HepG2 (cell line): ENCODE measurements at regions not wholly inside any gene's neighbourhood (a gene's known extent, or its start where the extent isn't known, plus 50 kb on each side); places are given as distances from the start of the nearest gene placed in this dataset.

Source experiments
- ATAC-seq: fragments of 200-7000 bp; cut with Tn5 transposase; 3 replicates; pipeline ENCODE4 v1.9.1; 2020; ENCODE audit warnings: mild to moderate bottlenecking, moderate library complexity
- BruUV-seq: library from RNA; stranded (reverse); fragments of 400-500 nt; replicated peaks from 2 replicates; lab custom pipeline; 2021; lab: Mats Ljungman, UMichigan
- CTCF ChIA-PET: fragments of 300-600 bp; formaldehyde crosslinking; extraction: SDS; loops from one replicate; lab custom pipeline; 2021; ENCODE audit warnings: low total read pairs, inconsistent platforms, low intra/inter-chr PET ratio; lab: Yijun Ruan, JAX
- POLR2A ChIA-PET: fragments of 350-600 bp; sonication (Branson Sonifier 250); formaldehyde crosslinking; loops from one replicate; lab custom pipeline; 2020; ENCODE audit warnings: antibody characterized with exemption, inconsistent platforms; lab: Yijun Ruan, JAX
- DNase-seq: peaks from one replicate; pipeline ENCODE4 v3.0.0-alpha.2; 2015; ENCODE audit warnings: low spot score
- FAIRE-seq: peaks from 3 replicates; lab custom pipeline; 2011; peaks lifted over from hg19 to GRCh38; lab: Jason Lieb, UNC
- H2AFZ ChIP-seq: one replicate; pipeline ENCODE4 v1.6.1; 2011; ENCODE audit warnings: low read length, inconsistent platforms
- H3K27ac ChIP-seq: fragments of 300-600 bp; 3 replicates; pipeline ENCODE4 v1.8.0; 2011; ENCODE audit warnings: mixed run types, mild to moderate bottlenecking, mixed read lengths, low read length, inconsistent platforms; ENCODE audit not compliant: insufficient read depth; ENCODE audit errors: extremely low read length
- H3K27me3 ChIP-seq, 2 experiments: fragments of 200-600 bp in 1 of 2; 2 replicates in 1 of 2; 3 replicates in 1 of 2; pipeline versions ENCODE4 v1.6.0 to v1.8.0; 2011; ENCODE audit warnings: low read length in 2 of 2, mild to moderate bottlenecking in 2 of 2, moderate library complexity in 2 of 2, inconsistent platforms in 1 of 2; ENCODE audit not compliant: insufficient read depth in 2 of 2, control insufficient read depth in 1 of 2
- H3K36me3 ChIP-seq, 2 experiments: fragments of 200-600 bp in 1 of 2; replicated peaks in 1 of 2; 2 replicates in 1 of 2; 3 replicates in 1 of 2; pipeline versions ENCODE4 v1.5.1 to v1.8.0; 2011; ENCODE audit warnings: low read length in 2 of 2, inconsistent platforms in 1 of 2; ENCODE audit not compliant: insufficient read depth in 2 of 2, control insufficient read depth in 1 of 2
- H3K4me1 ChIP-seq: 2 replicates; pipeline ENCODE4 v1.5.1; 2012; ENCODE audit warnings: low read length, inconsistent platforms; ENCODE audit not compliant: insufficient read depth
- H3K4me2 ChIP-seq: 2 replicates; pipeline ENCODE4 v1.6.0; 2011; ENCODE audit warnings: low read depth, low read length, inconsistent platforms
- H3K4me3 ChIP-seq, 3 experiments: fragments of 200-600 bp in 1 of 3; sonication (generic), shearing (Covaris generic) in 1 of 3; replicated peaks in 1 of 3; 2 replicates each; pipeline ENCODE4 v1.5.1; 2011 to 2016; ENCODE audit warnings: low read length in 3 of 3, inconsistent platforms in 2 of 3, low read depth in 2 of 3, mild to moderate bottlenecking in 2 of 3, control low read depth in 1 of 3, mixed read lengths in 1 of 3; ENCODE audit not compliant: insufficient read depth in 1 of 3
- H3K79me2 ChIP-seq: one replicate; pipeline ENCODE4 v1.6.1; 2011; ENCODE audit warnings: low read length, inconsistent platforms; ENCODE audit not compliant: insufficient read depth
- H3K9ac ChIP-seq: 2 replicates; pipeline ENCODE4 v1.6.0; 2011; ENCODE audit warnings: mild to moderate bottlenecking, low read depth, low read length, inconsistent platforms; ENCODE audit not compliant: insufficient read depth
- H3K9me3 ChIP-seq: 2 replicates; pipeline ENCODE4 v1.5.1; 2012; ENCODE audit warnings: mild to moderate bottlenecking, low read length
- H4K20me1 ChIP-seq: 2 replicates; pipeline ENCODE4 v1.6.0; 2011; ENCODE audit warnings: inconsistent platforms, mild to moderate bottlenecking, low read length, moderate library complexity; ENCODE audit not compliant: insufficient read depth
- ARNTL ChIP-seq: sonication (generic); formaldehyde crosslinking; IDR thresholded peaks from 2 replicates; pipeline ENCODE4 v1.4.0; 2020; ENCODE audit warnings: mild to moderate bottlenecking, missing genetic modification reagents
- CENPX ChIP-seq: sonication (generic); formaldehyde crosslinking; IDR thresholded peaks from 2 replicates; pipeline ENCODE4 v1.9.0; 2021; ENCODE audit warnings: mild to moderate bottlenecking, missing genetic modification reagents, moderate library complexity
- CHCHD3 ChIP-seq: sonication (generic); formaldehyde crosslinking; IDR thresholded peaks from 2 replicates; pipeline ENCODE4 v1.8.0; 2022; ENCODE audit warnings: mild to moderate bottlenecking, missing genetic modification reagents, moderate library complexity
- GATA4 ChIP-seq: sonication (generic); IDR thresholded peaks from 2 replicates; pipeline ENCODE4 v1.6.1; 2016; ENCODE audit warnings: antibody characterized with exemption, low read depth, borderline replicate concordance
- MTA3 ChIP-seq: sonication (generic); formaldehyde crosslinking; IDR thresholded peaks from 2 replicates; pipeline ENCODE4 v1.4.0; 2020; ENCODE audit warnings: missing genetic modification reagents
- SMAD9 ChIP-seq: sonication (generic); formaldehyde crosslinking; IDR thresholded peaks from 2 replicates; pipeline ENCODE4 v1.5.1; 2020; ENCODE audit warnings: mild to moderate bottlenecking, missing genetic modification reagents
- SNAPC4 ChIP-seq: sonication (generic); formaldehyde crosslinking; IDR thresholded peaks from 2 replicates; pipeline ENCODE4 v1.4.0; 2020; ENCODE audit warnings: mild to moderate bottlenecking, missing genetic modification reagents
- STAT5B ChIP-seq: sonication (generic); formaldehyde crosslinking; IDR thresholded peaks from 2 replicates; pipeline ENCODE4 v1.4.0; 2020; ENCODE audit warnings: missing genetic modification reagents
- TOPORS ChIP-seq: sonication (generic); formaldehyde crosslinking; IDR thresholded peaks from 2 replicates; pipeline ENCODE4 v1.8.0; 2023; ENCODE audit warnings: mild to moderate bottlenecking, missing genetic modification reagents
- ZKSCAN5 ChIP-seq: sonication (generic); formaldehyde crosslinking; IDR thresholded peaks from 2 replicates; pipeline ENCODE4 v1.5.1; 2020; ENCODE audit warnings: mild to moderate bottlenecking, missing genetic modification reagents
- ZNF253 ChIP-seq: sonication (generic); formaldehyde crosslinking; IDR thresholded peaks from 2 replicates; pipeline ENCODE4 v1.8.0; 2022; ENCODE audit warnings: mild to moderate bottlenecking, missing genetic modification reagents, borderline replicate concordance
- ZNF333 ChIP-seq: sonication (generic); formaldehyde crosslinking; IDR thresholded peaks from 2 replicates; pipeline ENCODE4 v1.4.0; 2020; ENCODE audit warnings: mild to moderate bottlenecking, missing genetic modification reagents, borderline replicate concordance
- ZNF354B ChIP-seq: sonication (generic); formaldehyde crosslinking; IDR thresholded peaks from 2 replicates; pipeline ENCODE4 v1.8.0; 2022; ENCODE audit warnings: mild to moderate bottlenecking, missing genetic modification reagents
- ZNF749 ChIP-seq: sonication (generic); formaldehyde crosslinking; IDR thresholded peaks from 2 replicates; pipeline ENCODE4 v1.8.0; 2022; ENCODE audit warnings: mild to moderate bottlenecking, missing genetic modification reagents, moderate library complexity, borderline replicate concordance
- ZNF780A ChIP-seq: sonication (generic); formaldehyde crosslinking; IDR thresholded peaks from 2 replicates; pipeline ENCODE4 v1.8.0; 2022; ENCODE audit warnings: mild to moderate bottlenecking, missing genetic modification reagents, moderate library complexity
- ZNF839 ChIP-seq: sonication (generic); formaldehyde crosslinking; IDR thresholded peaks from 2 replicates; pipeline ENCODE4 v1.4.0; 2020; ENCODE audit warnings: missing genetic modification reagents, mild to moderate bottlenecking, borderline replicate concordance
- in situ Hi-C: cut with HindIII; loops from 2 replicates; pipeline ENCODE4 v1.10.0; 2017; ENCODE audit warnings: low pct_unique_long_range_greater_than_20kb; ENCODE audit not compliant: extremely low pct_ligation_motif_present
- intact Hi-C: fragments of 100-400 bp; cut with micrococcal nuclease; formaldehyde crosslinking; loops from one replicate; pipeline ENCODE4 v1.10.0; 2022; ENCODE audit not compliant: unreplicated experiment
- TF ChIP-seq, protein P1 (sequence below): sonication (generic); formaldehyde crosslinking; IDR thresholded peaks from 2 replicates; pipeline ENCODE4 v1.4.0; 2020; ENCODE audit warnings: missing genetic modification reagents, borderline replicate concordance
- TF ChIP-seq, protein P2 (sequence below): sonication (generic); formaldehyde crosslinking; IDR thresholded peaks from 2 replicates; pipeline ENCODE4 v1.9.0; 2021; ENCODE audit warnings: missing genetic modification reagents, mild to moderate bottlenecking, borderline replicate concordance
- TF ChIP-seq, protein P3 (sequence below): IDR thresholded peaks from 2 replicates; pipeline ENCODE4 v1.6.1; 2018; ENCODE audit warnings: missing genetic modification reagents

- Histone ChIP-seq H4K20me1 (no peaks in the 10 kb centered on the region), H3K4me1 (no peaks in the 10 kb centered on the region), H2AFZ (no peak overlapping the region), H3K9me3 (peaks cover 3% of the 10 kb centered on the region; the same call in 1 of the 2 replicates), H3K4me2 (no peak overlapping the region), H3K27me3 (no peaks in the 10 kb centered on the region), H3K36me3 (no peaks in the 10 kb centered on the region), H3K27ac (no peak overlapping the region), H3K9ac (no peak overlapping the region), H3K79me2 (no peaks in the 10 kb centered on the region), H3K4me3 (no peak overlapping the region)
- POLR2A ChIA-PET = no interaction called here
- no peak for FAIRE-seq
- CTCF ChIA-PET = no interaction called here
- ATAC-seq = no peak
- no peak for DNase-seq
- BruUV-seq = no TSS peak
- in situ Hi-C loops (no loop called here), intact Hi-C loops (no loop called here)
- TF ChIP-seq MTA3 (CRISPR knock-in tag) (no peak), SMAD9 (no peak), ZNF780A (CRISPR knock-in tag) (no peak), ZNF354B (CRISPR knock-in tag) (no peak), CHCHD3 (CRISPR knock-in tag) (no peak), ZNF749 (no peak), GATA4 (no peak), ZNF253 (CRISPR knock-in tag) (no peak), ZNF839 (no peak), SNAPC4 (CRISPR knock-in tag) (no peak), CENPX (CRISPR knock-in tag) (no peak), ARNTL (CRISPR knock-in tag) (no peak), ZNF333 (CRISPR knock-in tag) (no peak), TOPORS (CRISPR knock-in tag) (no peak), ZKSCAN5 (CRISPR knock-in tag) (no peak), STAT5B (no peak)
- TF ChIP-seq, protein P1, sequence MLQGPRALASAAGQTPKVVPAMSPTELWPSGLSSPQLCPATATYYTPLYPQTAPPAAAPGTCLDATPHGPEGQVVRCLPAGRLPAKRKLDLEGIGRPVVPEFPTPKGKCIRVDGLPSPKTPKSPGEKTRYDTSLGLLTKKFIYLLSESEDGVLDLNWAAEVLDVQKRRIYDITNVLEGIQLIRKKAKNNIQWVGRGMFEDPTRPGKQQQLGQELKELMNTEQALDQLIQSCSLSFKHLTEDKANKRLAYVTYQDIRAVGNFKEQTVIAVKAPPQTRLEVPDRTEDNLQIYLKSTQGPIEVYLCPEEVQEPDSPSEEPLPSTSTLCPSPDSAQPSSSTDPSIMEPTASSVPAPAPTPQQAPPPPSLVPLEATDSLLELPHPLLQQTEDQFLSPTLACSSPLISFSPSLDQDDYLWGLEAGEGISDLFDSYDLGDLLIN (CRISPR knock-in tag) = no peak
- TF ChIP-seq, protein P2, sequence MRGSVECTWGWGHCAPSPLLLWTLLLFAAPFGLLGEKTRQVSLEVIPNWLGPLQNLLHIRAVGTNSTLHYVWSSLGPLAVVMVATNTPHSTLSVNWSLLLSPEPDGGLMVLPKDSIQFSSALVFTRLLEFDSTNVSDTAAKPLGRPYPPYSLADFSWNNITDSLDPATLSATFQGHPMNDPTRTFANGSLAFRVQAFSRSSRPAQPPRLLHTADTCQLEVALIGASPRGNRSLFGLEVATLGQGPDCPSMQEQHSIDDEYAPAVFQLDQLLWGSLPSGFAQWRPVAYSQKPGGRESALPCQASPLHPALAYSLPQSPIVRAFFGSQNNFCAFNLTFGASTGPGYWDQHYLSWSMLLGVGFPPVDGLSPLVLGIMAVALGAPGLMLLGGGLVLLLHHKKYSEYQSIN (CRISPR knock-in tag) = no peak
- TF ChIP-seq, protein P3, sequence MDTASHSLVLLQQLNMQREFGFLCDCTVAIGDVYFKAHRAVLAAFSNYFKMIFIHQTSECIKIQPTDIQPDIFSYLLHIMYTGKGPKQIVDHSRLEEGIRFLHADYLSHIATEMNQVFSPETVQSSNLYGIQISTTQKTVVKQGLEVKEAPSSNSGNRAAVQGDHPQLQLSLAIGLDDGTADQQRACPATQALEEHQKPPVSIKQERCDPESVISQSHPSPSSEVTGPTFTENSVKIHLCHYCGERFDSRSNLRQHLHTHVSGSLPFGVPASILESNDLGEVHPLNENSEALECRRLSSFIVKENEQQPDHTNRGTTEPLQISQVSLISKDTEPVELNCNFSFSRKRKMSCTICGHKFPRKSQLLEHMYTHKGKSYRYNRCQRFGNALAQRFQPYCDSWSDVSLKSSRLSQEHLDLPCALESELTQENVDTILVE (CRISPR knock-in tag) = no peak
Observed at GRCh38 chr4:96189761-96190160, 349.9 kb downstream of the PDHA2 start.
